Small intestine (tissue), 7 donors: ENCODE measurements at regions not wholly inside any gene's neighbourhood (a gene's known extent, or its start where the extent isn't known, plus 50 kb on each side); places are given as distances from the start of the nearest gene placed in this dataset.
A peak's percentile ranks its signal among the peaks of the same experiment; 100 is the strongest.

ENCODE experiments used
- DNase-seq, 2 donors: peaks; one replicate each; pipeline versions ENCODE4 v3.0.0 to v3.0.0-alpha.2; 2013
- FAIRE-seq: peaks from 2 replicates; lab custom pipeline; 2012; peaks lifted over from hg19 to GRCh38; lab: Jason Lieb, UNC
- H3K27ac ChIP-seq, 3 donors: one replicate each; pipeline ENCODE4 v1.5.1; 2013; ENCODE audit warnings: low read length in 2 of 3, mild to moderate bottlenecking in 2 of 3, control low read depth in 1 of 3, inconsistent platforms in 1 of 3, low read depth in 1 of 3, moderate library complexity in 1 of 3
- H3K27me3 ChIP-seq, 3 donors: one replicate each; pipeline ENCODE4 v1.6.1; 2013; ENCODE audit warnings: low read length in 3 of 3, inconsistent platforms in 1 of 3; ENCODE audit not compliant: control insufficient read depth in 3 of 3, insufficient read depth in 3 of 3
- H3K36me3 ChIP-seq, 3 donors: one replicate each; pipeline ENCODE4 v1.6.1; 2013; ENCODE audit warnings: low read length in 3 of 3, inconsistent platforms in 1 of 3, low read depth in 1 of 3, mild to moderate bottlenecking in 1 of 3, moderate library complexity in 1 of 3; ENCODE audit not compliant: control insufficient read depth in 3 of 3, insufficient read depth in 2 of 3
- H3K4me1 ChIP-seq, 3 donors: one replicate each; pipeline ENCODE4 v1.6.1; 2013; ENCODE audit warnings: low read length in 2 of 3, inconsistent platforms in 1 of 3, low read depth in 1 of 3, mild to moderate bottlenecking in 1 of 3, moderate library complexity in 1 of 3; ENCODE audit not compliant: control insufficient read depth in 3 of 3, insufficient read depth in 2 of 3
- H3K4me3 ChIP-seq, 3 donors: one replicate each; pipeline ENCODE4 v1.5.1; 2013; ENCODE audit warnings: low read length in 3 of 3, control low read depth in 1 of 3, inconsistent platforms in 1 of 3, low read depth in 1 of 3, mild to moderate bottlenecking in 1 of 3, moderate library complexity in 1 of 3
- H3K9me3 ChIP-seq, 2 donors: one replicate each; pipeline ENCODE4 v1.6.1; 2013; ENCODE audit warnings: low read depth in 1 of 2, low read length in 1 of 2; ENCODE audit not compliant: control insufficient read depth in 2 of 2, insufficient read depth in 1 of 2
- WGBS, 3 donors: extraction: QIAGEN DNeasy Blood & Tissue Kit; methylation state at CpG; one replicate each; pipeline ENCODE4 v1.1.7; 2013; 5-methylcytosine and 5-hydroxymethylcytosine counted together
- donor health status: healthy with polysubstance abuse.
- donor health status: control.
- donor health status: control.
- donor health status: Bipolar disorder and iron deficiency.
- donor health status: healthy.

DNA sequence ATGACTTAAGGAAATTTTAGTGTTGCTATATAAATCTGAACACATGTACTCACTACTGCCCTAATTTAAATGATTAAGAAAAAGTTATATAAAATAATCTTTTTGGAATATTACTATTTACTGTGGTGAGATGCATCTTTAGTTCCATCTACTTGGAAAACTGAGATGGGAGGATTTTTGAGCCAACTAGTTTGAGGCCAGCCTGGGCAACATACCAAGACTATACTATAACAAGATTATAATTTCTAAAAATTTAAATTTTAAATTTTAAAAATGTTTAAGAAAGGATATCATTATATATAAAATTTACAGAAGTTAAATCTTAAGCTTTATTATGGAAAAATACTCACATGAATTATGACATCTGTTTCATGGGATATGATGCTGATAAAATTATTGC is 530.8 kb upstream of the IGFBP3 start:
- Histone ChIP-seq H3K27me3 (no peaks in the 10 kb centered on the region), H3K9me3 (no peaks in the 10 kb centered on the region), H3K36me3 (no peaks in the 10 kb centered on the region), H3K27ac (no peak overlapping the region), H3K4me3 (no peak overlapping the region), H3K4me1 (no peaks in the 10 kb centered on the region)
- FAIRE-seq (no peak), DNase-seq (no peak)

DNA sequence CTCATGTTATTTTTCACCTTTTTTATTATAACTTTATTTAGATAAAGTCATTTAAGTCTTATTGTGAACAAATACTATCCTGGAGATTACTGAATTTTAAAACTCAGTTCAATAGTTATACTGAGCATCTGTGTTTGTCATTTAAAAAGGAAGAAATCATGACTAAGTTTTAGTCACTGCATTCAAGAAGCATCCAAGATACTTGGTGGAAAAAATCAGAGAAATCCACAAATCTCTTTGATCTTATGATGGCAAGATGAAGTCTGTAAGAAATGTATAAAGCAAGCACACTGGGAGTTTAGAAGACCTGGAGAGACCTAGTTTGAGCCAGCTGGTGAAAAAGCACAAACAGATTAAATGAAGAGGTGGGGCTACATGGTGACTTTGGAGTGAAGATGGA is 529.8 kb upstream of the IGFBP3 start:
- Histone ChIP-seq H3K36me3 (no peaks in the 10 kb centered on the region), H3K4me3 (no peak overlapping the region), H3K27me3 (no peaks in the 10 kb centered on the region), H3K4me1 (no peaks in the 10 kb centered on the region), H3K9me3 (no peaks in the 10 kb centered on the region), H3K27ac (no peak overlapping the region)
- FAIRE-seq (no peak), DNase-seq (no peak)

DNA sequence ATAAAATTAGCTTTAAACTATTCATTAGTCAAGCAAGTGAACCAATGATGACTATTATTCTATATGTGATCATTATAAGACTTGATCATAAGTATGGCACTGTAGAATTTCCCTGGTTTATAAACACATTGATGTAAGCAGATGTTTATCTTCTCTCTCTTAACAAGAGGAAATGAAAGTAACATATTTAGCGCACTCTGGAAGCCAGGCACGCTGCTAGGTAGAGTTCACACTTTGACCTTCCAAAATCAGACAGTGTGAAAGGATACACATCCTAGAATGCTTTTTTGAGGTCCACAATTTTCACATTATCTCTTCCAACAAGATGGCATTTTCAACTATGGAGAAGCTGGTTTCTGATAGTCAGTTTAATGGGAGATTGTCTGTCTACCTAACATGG is 529.4 kb upstream of the IGFBP3 start:
- Histone ChIP-seq H3K9me3 (no peaks in the 10 kb centered on the region), H3K36me3 (no peaks in the 10 kb centered on the region), H3K4me3 (no peak overlapping the region), H3K4me1 (no peaks in the 10 kb centered on the region), H3K27ac (no peak overlapping the region), H3K27me3 (no peaks in the 10 kb centered on the region)
- FAIRE-seq (no peak), DNase-seq (no peak)
- 68 to 71% (median 68%) methylated on average over 2 of the region's 2 CpGs for WGBS, 3 donors

- Histone ChIP-seq H3K27me3 (no peaks in the 10 kb centered on the region), H3K4me1 (no peaks in the 10 kb centered on the region), H3K4me3 (no peak overlapping the region), H3K27ac (no peak overlapping the region), H3K9me3 (no peaks in the 10 kb centered on the region), H3K36me3 (no peaks in the 10 kb centered on the region)
- no peak for FAIRE-seq
- no peak for DNase-seq
- 74 to 93% (median 93%) methylated on average over 2 of the region's 2 CpGs for WGBS, 3 donors
These were observed 528.7 kb upstream of the IGFBP3 start for GRCh38 chr7:46449743-46450142.

DNA sequence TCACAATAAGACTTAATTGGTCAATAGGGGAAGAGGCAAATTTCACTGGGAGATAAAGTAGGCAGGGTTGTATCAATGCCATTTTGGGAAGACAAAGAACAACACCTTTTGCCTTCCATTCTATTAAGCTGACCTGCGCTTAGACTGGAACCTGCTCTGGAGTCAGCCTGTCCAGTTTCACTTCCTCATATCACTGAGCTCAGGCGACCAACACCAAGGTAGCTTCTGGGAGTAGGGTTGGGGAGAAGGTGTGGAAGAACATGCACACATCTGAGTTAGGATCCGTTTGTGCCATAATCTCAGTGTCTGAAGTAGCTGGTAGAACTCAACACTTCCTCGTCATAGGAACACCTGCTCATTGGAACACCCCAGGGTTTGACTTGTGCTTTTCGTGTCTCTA is 527.4 kb upstream of the IGFBP3 start:
- WGBS, 3 donors = 72 to 85% (median 79%) methylated on average over 5 of the region's 5 CpGs
- no peaks in the 10 kb centered on the region for H3K9me3 ChIP-seq
- no peak for FAIRE-seq

GRCh38 chr7:46446151-46446550 is 525.1 kb upstream of the IGFBP3 start:
- no peak for DNase-seq
- 73 to 89% (median 81%) methylated on average over 1 of the region's 1 CpG for whole genome bisulfite sequencing, 3 donors
- H3K9me3 ChIP-seq = no peaks in the 10 kb centered on the region
- no peaks in the 10 kb centered on the region for H3K4me1 ChIP-seq
- FAIRE-seq = no peak
- H3K4me3 ChIP-seq = no peak overlapping the region
- no peaks in the 10 kb centered on the region for H3K27me3 ChIP-seq
- H3K36me3 ChIP-seq = no peaks in the 10 kb centered on the region
- no peak overlapping the region for H3K27ac ChIP-seq

More for the DNA sequence above, 527.4 kb upstream of the IGFBP3 start:
- no peak overlapping the region for H3K27ac ChIP-seq
- H3K4me1 ChIP-seq = no peaks in the 10 kb centered on the region
- H3K27me3 ChIP-seq = no peaks in the 10 kb centered on the region
- no peak for DNase-seq
- H3K4me3 ChIP-seq = no peak overlapping the region
- no peaks in the 10 kb centered on the region for H3K36me3 ChIP-seq

DNA sequence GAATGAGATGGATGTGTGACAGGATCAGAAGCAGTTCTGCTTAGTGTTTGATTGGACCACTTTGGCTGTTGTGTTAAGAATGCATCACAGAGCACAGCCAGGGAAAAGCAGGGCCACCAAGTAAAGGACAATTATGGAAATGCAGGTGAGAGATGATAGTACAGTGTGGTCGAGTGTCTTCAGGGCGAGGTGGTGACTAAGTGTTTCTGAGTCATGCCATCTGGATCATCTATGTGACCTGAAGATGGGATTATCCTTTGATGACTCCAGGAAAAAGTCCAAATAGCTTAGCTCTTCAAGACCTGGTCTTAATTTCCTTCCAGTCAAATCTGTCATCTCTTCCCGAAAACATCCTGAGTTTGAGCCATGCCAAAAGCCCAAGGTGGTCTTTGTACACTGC is 523.2 kb upstream of the IGFBP3 start:
- WGBS, 3 donors = 60 to 89% (median 61%) methylated on average over 3 of the region's 3 CpGs
- DNase-seq = no peak
- FAIRE-seq = no peak

DNA sequence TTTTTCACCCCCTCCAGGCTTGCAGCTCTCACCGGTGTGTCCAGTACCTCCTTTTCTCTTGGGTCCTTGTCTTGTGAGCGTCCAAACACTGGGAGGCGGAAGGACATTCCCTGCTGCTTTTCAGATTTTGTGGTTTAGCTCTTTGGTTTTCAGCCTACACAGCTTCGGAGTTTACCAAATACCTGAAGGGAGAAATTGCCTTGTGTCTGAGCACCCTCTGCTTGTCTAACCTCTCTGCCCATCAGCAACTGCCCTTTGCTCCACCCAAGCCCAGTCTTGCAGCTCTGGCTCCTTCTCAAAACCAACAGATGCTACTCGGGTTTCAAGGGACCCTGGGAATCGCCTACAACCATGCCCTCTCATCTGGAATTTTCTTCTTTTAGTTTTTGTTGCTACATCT is 519.1 kb upstream of the IGFBP3 start:
- Histone ChIP-seq H3K4me1 (no peaks in the 10 kb centered on the region), H3K27me3 (no peaks in the 10 kb centered on the region), H3K9me3 (peaks cover 0 to 3% of the 10 kb centered on the region in 2 donors), H3K27ac (no peak overlapping the region), H3K36me3 (no peaks in the 10 kb centered on the region), H3K4me3 (no peak overlapping the region)
- FAIRE-seq = no peak
- 69 to 78% (median 75%) methylated on average over 6 of the region's 6 CpGs for WGBS, 3 donors
- no peak for DNase-seq

More for the DNA sequence above, 523.2 kb upstream of the IGFBP3 start:
- Histone ChIP-seq H3K27me3 (no peaks in the 10 kb centered on the region), H3K4me1 (no peaks in the 10 kb centered on the region), H3K36me3 (no peaks in the 10 kb centered on the region), H3K9me3 (no peaks in the 10 kb centered on the region), H3K27ac (no peak overlapping the region), H3K4me3 (no peak overlapping the region)

- Histone ChIP-seq H3K27ac (no peak overlapping the region), H3K27me3 (no peaks in the 10 kb centered on the region), H3K9me3 (peaks cover 0 to 3% of the 10 kb centered on the region in 2 donors), H3K36me3 (no peaks in the 10 kb centered on the region), H3K4me1 (no peaks in the 10 kb centered on the region), H3K4me3 (no peak overlapping the region)
- WGBS, 3 donors = 35 to 47% (median 42%) methylated on average over 4 of the region's 4 CpGs
- FAIRE-seq (no peak), DNase-seq (peak in 1 of 2 donors; percentile 18)
These were observed 511.6 kb upstream of the IGFBP3 start for GRCh38 chr7:46432708-46433107.
